ENCODE measurements at regions not wholly inside any gene's neighbourhood (a gene's known extent, or its start where the extent isn't known, plus 50 kb on each side); places are given as distances from the start of the nearest gene placed in this dataset.

DNA sequence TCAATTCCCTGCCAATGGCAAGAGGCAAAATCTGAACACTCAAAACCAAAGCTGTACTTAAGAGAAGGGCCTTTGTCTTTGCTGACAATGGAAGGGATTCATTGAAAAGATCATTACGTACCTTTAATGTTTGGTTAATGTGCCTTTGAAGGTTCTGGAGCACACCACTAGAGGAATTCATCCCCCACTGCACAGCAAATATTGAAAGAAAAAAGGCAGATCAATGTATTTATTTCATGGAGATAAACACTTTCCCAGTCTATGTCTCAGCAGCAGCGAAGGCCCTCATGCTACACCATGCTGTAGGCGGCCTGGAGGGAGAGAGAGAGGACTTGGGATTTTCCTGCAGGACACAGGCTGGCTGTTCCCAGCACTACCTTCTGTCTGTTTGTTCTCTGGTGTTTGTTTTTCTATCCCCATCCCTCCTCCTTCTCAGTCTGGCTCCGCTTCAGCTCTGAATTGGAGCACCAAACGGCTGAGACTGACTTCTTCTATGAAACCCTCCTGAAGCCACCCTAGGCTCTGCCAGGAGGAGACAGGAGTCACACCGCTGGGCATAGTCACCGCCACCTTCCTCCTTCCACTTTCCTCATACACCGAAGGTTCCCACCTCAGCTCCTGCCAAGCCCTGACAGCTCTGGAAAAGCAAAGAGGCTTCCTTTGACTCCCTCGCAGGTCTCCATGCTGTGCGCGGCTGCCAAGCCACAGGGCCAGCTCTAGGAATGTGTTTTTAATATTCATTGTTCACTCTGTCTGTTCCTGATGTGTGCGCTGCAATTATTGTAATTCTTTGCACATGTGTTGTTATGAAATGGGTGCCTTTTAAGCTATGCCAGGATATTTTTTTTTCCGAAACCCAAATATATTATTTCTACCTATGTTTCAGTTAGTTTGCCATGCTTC lies 301.5 kb downstream of the FZD1 start:
- no peak overlapping the region for H3K27ac ChIP-seq
- H3K79me2 ChIP-seq (ENCODE audit: insufficient read depth, low read depth), result no peaks in the 10 kb centered on the region
- H3K9ac ChIP-seq, result no peak overlapping the region
- no peaks in the 10 kb centered on the region for H3K4me1 ChIP-seq (ENCODE audit: low read depth, poor library complexity, severe bottlenecking)
- no peak overlapping the region for H3K4me3 ChIP-seq (IDR thresholded peaks at IDR 0.05; ENCODE audit: insufficient read depth, low read depth, low read length)
- no peaks in the 10 kb centered on the region for H3K36me3 ChIP-seq (ENCODE audit: insufficient read depth)
- no peak overlapping the region for H2AFZ ChIP-seq (ENCODE audit: low read depth)
- TF ChIP-seq, protein P1, sequence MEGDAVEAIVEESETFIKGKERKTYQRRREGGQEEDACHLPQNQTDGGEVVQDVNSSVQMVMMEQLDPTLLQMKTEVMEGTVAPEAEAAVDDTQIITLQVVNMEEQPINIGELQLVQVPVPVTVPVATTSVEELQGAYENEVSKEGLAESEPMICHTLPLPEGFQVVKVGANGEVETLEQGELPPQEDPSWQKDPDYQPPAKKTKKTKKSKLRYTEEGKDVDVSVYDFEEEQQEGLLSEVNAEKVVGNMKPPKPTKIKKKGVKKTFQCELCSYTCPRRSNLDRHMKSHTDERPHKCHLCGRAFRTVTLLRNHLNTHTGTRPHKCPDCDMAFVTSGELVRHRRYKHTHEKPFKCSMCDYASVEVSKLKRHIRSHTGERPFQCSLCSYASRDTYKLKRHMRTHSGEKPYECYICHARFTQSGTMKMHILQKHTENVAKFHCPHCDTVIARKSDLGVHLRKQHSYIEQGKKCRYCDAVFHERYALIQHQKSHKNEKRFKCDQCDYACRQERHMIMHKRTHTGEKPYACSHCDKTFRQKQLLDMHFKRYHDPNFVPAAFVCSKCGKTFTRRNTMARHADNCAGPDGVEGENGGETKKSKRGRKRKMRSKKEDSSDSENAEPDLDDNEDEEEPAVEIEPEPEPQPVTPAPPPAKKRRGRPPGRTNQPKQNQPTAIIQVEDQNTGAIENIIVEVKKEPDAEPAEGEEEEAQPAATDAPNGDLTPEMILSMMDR (conservative IDR thresholded peaks at IDR 0.05; ENCODE audit: low read depth, low read length), result no peak
- H3K4me2 ChIP-seq, result no peak overlapping the region
- H3K27me3 ChIP-seq (ENCODE audit: insufficient read depth, low read depth), result no peaks in the 10 kb centered on the region
- no peaks in the 10 kb centered on the region for H4K20me1 ChIP-seq (ENCODE audit: insufficient read depth)

GRCh38 chr7:91566402-91566732 lies 302.1 kb downstream of the FZD1 start:
- no peak overlapping the region for H3K9ac ChIP-seq
- no peaks in the 10 kb centered on the region for H3K4me1 ChIP-seq (ENCODE audit: low read depth, poor library complexity, severe bottlenecking)
- H4K20me1 ChIP-seq (ENCODE audit: insufficient read depth), result no peaks in the 10 kb centered on the region
- no peaks in the 10 kb centered on the region for H3K79me2 ChIP-seq (ENCODE audit: insufficient read depth, low read depth)
- H3K4me2 ChIP-seq, result no peak overlapping the region
- no peak overlapping the region for H3K27ac ChIP-seq
- TF ChIP-seq, protein P1 (conservative IDR thresholded peaks at IDR 0.05; ENCODE audit: low read depth, low read length), result no peak
- no peak overlapping the region for H3K4me3 ChIP-seq (IDR thresholded peaks at IDR 0.05; ENCODE audit: insufficient read depth, low read depth, low read length)
- no peak overlapping the region for H2AFZ ChIP-seq (ENCODE audit: low read depth)
- H3K36me3 ChIP-seq (ENCODE audit: insufficient read depth), result no peaks in the 10 kb centered on the region
- H3K27me3 ChIP-seq (ENCODE audit: insufficient read depth, low read depth), result no peaks in the 10 kb centered on the region

DNA sequence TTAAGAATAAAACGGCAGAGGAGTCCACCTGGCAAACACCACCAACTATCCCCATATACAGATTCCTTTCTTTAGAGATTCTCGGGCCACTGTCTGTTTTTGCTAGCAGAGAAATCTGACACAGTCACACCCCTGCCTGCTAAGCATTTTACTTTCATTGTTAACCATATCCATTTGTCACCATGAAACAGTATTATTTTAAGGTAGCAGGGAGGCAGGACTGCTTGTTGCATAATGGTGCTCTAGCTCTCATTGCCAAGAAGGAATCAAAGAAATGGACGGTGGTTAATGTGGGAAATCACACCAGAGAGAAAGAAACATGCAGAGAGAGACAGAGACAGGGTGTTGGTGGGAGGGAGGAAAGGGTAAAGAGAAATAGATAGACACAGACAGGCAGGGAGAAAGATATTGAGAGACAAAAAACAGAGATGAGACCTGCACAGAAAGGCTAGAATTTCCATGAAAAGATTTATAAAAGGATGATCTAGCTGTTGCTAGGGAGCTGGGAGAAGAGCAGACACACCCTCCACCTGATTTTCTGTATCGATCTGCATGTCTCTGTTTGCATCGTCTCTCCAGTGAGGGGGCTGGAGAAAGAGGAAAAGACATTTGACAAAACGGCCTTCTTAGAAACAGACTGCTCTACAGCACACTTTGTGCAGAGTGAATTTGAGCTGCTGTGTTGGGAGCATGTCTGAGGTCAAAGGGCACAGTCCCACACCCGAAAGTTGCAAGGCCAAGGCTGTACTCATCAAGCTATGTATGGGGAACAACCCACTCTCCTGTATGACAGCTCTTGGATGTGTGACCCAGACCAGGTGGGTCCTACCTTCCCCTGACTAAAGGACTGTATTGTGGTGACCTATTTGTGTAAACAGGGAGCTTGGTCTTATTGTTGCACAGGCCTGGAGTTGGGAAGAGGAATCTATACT lies 303.1 kb downstream of the FZD1 start:
- H3K36me3 ChIP-seq (ENCODE audit: insufficient read depth), result no peaks in the 10 kb centered on the region
- no peak overlapping the region for H3K9ac ChIP-seq
- TF ChIP-seq, protein P1 (conservative IDR thresholded peaks at IDR 0.05; ENCODE audit: low read depth, low read length), result no peak
- no peaks in the 10 kb centered on the region for H3K79me2 ChIP-seq (ENCODE audit: insufficient read depth, low read depth)
- H3K4me2 ChIP-seq, result no peak overlapping the region
- H3K27ac ChIP-seq, result no peak overlapping the region
- no peaks in the 10 kb centered on the region for H3K27me3 ChIP-seq (ENCODE audit: insufficient read depth, low read depth)
- no peaks in the 10 kb centered on the region for H3K4me1 ChIP-seq (ENCODE audit: low read depth, poor library complexity, severe bottlenecking)
- H4K20me1 ChIP-seq (ENCODE audit: insufficient read depth), result no peaks in the 10 kb centered on the region
- H2AFZ ChIP-seq (ENCODE audit: low read depth), result no peak overlapping the region
- no peak overlapping the region for H3K4me3 ChIP-seq (IDR thresholded peaks at IDR 0.05; ENCODE audit: insufficient read depth, low read depth, low read length)

GRCh38 chr7:91568138-91568537 lies 303.9 kb downstream of the FZD1 start:
- Histone ChIP-seq H3K4me1 (ENCODE audit: low read depth, poor library complexity, severe bottlenecking) (no peaks in the 10 kb centered on the region), H2AFZ (ENCODE audit: low read depth) (no peak overlapping the region)
- TF ChIP-seq, protein P1 (conservative IDR thresholded peaks at IDR 0.05; ENCODE audit: low read depth, low read length), result no peak

More at GRCh38 chr7:91568138-91568537, 303.9 kb downstream of the FZD1 start:
- Histone ChIP-seq H3K9ac (no peak overlapping the region), H3K79me2 (ENCODE audit: insufficient read depth, low read depth) (no peaks in the 10 kb centered on the region), H3K27me3 (ENCODE audit: insufficient read depth, low read depth) (no peaks in the 10 kb centered on the region), H3K4me3 (IDR thresholded peaks at IDR 0.05; ENCODE audit: insufficient read depth, low read depth, low read length) (no peak overlapping the region), H3K27ac (no peak overlapping the region), H3K4me2 (no peak overlapping the region), H4K20me1 (ENCODE audit: insufficient read depth) (no peaks in the 10 kb centered on the region), H3K36me3 (ENCODE audit: insufficient read depth) (no peaks in the 10 kb centered on the region)

Data from KMS-11 (cell line).